GM20000 (cell line): ENCODE measurements at regions not wholly inside any gene's neighbourhood (a gene's known extent, or its start where the extent isn't known, plus 50 kb on each side); places are given as distances from the start of the nearest gene placed in this dataset.

ENCODE experiments used
- DNase-seq: peaks from one replicate; pipeline ENCODE4 v3.0.0; 2012; ENCODE audit warnings: low spot score
- CTCF ChIP-seq: IDR thresholded peaks from 2 replicates; pipeline ENCODE4 v1.5.1; 2012; ENCODE audit warnings: mild to moderate bottlenecking, control low read depth; ENCODE audit errors: extremely low read depth, missing control alignments

GRCh38 chr9:90969021-90969675 is 167.5 kb downstream of the SYK start:
- TF ChIP-seq CTCF, result no peak
- DNase-seq, result no peak

DNA sequence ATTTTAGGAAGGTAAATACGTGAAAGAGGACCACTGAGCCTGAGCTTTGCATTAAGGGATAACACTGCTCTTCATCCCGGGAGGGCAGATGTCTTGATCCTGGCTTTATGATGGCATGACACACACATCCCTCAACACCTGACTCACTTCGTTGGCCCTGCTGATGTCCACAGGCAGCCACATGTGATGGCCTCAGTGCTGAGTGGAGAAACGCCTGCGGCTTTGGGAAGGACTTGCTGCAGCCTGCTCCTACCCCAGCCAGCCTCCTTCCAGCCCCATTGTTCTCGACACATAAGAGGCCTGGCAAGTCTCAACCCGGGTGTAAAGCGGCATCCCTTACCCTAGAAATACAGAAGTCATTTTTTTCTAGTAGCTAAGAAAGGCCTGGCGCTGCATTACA is 169.0 kb downstream of the SYK start:
- no peak for DNase-seq
- TF ChIP-seq CTCF, result no peak

- TF ChIP-seq CTCF, result no peak
- peak; percentile 20 for DNase-seq
Measured at GRCh38 chr9:90972057-90972456, 170.4 kb downstream of the SYK start.

DNA sequence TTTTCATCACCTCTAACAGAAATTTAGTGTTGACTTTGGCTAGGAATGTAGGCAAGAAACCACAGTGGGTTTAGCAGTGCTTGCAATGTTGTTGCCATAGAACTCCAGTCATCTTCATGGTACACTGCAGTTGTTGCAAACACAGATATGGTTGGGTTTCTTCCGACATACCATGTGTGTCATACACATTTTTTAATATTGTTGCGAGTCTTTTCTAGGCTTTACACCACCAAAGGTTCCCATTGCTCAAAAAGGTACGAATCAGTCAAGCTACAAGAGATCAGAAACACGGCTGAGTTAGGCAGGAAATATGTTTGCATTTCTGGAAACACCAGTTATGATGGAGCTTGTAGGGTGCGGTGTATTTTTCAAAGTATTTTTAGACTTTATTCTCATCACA is 172.4 kb downstream of the SYK start:
- TF ChIP-seq CTCF, result no peak
- no peak for DNase-seq

DNA sequence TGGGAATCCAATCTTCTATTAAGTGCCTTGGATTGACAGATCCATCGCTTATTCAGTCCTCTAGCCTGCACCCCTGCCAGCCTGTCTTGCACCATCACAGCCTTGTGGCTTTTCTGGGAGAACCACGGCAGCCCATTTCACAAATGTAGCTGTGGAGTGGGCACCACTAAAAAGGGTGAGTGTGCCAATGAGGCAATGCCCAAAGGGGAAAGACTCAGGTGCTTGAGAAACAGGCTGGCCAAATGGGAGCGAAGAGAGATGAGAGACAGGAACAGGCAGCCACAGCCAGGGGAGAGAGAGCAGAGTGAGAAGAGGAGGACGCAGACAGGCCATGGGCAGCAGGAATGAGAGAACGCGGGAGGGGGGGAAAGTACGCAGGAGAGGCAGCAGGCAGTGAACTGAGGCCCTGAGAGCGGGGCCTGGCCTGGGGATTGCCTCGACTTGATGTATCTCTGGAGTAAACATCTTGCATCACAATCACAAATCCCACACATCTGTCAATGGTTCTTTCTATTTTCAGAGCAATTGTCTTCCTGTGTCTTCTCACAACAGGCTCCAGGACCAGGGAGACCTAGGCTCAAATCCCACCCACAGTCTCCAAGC is 173.1 kb downstream of the SYK start:
- no peak for TF ChIP-seq CTCF
- DNase-seq, result no peak

DNA sequence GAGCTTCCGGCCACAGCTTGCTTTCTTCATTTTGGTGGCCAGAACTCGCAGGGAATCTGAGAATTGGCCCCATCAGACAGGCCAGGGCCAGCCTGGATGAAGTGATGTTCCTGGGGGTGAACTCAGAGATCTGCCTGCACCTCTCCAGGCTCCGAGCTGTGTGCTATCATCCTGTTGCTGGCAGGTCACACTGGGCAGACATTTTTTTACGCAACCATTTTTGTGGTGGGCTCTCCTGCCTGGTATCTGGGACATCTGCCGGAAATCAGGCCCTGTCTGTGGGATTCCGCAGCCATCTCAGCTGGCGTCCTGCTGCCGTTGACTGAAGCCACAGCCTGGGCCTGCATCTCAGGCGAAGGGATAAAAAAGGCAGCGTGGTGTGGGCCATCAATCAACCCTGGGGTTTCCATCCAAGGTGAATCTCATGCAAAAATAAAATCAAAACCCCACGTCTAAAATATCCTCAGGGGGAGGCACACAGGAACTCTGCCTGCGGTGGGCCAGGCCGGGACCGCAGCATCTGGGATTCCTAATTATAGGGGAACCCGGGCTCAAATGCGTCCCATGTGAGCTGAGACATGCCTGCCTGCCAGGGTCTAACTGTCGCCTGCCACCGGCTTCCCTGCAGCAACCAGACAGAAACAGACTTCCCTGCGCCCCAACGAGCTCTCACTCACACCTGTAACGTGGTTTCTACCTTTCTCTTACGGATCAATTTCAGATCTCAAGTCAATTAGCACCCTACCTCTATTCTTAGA is 174.3 kb downstream of the SYK start:
- DNase-seq, result no peak

More for the DNA sequence above, 174.3 kb downstream of the SYK start:
- no peak for TF ChIP-seq CTCF
